ENCODE measurements at regions not wholly inside any gene's neighbourhood (a gene's known extent, or its start where the extent isn't known, plus 50 kb on each side); places are given as distances from the start of the nearest gene placed in this dataset.
"Not testable (repeated sequence)": the region's sequence is repeated elsewhere in the genome, so short reads cannot be mapped to it uniquely, and the experiment has no call there.

DNA sequence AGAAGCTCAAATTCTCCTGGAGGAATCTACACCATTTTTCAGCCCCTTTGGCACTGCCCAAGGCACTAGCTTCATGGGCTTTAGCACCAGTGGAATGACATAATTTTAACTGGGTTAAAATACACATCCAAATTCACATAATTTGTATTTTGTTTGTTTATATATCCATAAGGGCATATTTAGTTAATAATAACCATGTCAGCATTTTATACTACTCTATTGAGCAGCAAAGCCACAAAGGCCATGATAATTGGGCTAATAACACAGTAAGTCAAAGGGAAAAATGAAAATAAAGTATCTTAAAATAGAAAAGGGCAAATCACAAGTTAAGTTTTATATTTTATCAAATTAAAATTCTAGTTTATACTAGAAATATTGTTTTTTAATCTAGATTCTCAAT lies 262.7 kb upstream of the TACR3 start:
- DNase-seq: no peak

DNA sequence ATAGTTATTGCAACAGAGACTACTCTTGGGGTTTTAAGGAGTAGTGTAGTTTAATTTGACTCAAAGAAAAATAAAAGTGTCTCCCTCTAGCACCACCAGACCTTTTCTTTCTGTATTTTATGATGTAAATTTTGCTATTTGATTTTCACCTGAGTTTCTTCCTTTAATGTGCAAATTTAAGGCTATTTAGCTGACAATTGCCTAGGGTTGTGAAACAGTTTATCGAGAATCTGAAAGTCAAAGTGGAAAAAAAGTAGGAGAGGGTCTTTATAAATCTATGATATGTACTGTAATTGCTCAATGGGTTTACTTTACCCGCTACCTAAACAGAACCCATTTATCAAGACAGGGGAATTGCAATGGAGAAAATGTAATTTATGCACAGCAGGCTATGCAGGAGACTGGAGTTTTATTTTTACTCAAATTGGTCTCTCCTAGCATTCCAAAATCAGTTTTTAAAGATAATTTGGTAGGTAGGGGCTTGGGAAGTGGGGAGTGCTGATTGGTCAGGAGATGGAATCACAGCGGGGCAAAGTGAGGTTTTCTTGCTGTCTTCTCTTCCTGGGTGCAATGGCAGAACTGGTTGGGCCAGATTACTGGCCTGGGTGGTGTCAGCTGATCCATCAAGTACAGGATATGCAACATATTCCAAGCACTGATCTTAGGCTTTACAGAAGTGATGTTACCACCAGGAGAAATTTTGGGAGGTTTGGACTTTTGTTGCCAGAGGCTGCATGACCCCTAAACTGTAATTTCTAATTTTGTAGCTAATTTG lies 228.6 kb upstream of the TACR3 start:
- DNase-seq: no peak

DNA sequence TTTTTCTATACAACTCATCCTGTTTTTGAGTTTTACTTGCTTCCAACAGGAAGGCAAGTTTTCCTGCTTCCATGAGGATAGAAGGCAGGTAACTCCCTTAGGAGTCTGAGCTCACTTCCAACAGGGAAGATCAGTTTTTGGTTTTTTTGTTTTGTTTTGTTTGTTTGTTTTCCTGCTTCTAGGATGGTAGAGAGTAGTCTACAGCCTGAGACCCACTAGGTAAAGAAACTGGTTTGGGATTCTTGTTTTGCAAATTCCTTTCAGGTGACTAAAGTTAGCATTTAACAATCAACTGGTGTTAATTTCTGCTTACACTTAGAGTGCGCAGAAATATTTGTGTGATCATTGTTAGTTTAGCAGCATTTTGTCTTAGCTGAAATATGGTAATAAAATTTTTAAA lies 227.8 kb upstream of the TACR3 start:
- DNase-seq: no peak

DNA sequence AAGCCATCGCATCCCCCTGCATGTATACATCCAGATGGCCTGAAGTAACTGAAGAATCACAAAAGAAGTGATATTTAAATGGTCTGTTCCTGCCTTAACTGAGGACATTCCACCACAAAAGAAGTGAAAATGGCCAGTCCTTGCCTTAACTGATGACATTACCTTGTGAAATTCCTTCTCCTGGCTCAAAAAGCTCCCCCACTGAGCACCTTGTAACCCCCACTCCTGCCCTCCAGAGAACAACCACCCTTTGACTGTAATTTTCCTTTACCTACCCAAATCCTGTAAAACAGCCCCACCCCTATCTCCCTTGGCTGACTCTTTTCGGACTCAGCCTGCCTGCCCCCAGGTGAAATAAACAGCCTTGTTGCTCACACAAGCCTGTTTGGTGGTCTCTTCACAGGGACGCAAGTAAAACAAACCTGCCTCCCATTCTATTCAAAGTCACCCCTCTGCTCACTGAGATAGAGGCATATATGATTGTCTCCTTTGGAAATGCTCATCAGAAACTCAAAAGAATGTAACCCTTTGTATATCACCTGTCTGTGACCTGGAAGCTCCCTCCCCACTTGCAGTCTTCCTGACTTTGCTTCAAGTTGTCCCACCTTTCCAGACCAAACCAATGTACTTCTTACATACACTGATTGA lies 227.0 kb upstream of the TACR3 start:
- not testable (repeated sequence) for DNase-seq

DNA sequence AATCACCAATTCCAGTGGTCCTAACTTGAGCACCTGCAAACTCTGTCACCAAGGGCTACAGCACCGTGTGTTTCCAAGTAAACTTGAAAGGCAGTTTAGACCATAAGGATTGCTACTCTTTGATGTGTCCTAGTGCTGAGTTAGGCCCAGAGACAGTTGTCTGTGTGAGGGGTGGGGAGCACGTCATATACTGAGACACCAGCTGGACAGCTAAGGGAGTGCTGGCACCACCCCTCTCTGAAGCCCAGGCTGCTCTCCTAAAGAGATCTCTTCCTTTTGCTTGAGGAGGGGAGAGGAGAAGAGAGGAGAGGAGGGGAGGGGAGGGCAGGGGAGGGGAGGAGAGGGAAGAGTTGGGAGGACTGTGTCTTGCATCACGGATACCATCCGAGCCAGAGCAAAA lies 218.7 kb upstream of the TACR3 start:
- DNase-seq: no peak

DNA sequence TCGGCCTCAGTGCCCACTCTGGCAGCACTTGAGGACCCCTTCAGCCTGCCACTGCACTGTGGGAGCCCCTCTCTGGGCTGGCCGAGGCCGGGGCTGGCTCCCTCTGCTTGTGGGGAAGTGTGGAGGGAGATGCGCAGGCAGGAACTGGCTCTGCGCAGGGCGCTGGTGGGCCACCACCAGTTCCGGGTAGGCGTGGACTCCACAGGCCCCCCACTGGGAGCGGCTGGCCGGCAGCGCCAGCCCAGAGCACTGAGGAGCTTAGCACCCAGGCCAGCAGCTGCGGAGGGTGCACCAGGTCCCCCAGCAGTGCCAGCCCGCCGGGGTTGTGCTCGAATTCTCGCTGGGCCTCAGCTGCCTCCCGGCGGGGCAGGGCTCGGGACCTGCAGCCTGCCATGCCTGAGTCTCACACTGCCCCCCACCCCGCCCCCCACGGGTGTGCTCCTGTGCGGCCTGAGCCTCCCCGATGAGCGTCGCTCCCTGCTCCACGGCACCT lies 216.9 kb upstream of the TACR3 start:
- DNase-seq: no peak

DNA sequence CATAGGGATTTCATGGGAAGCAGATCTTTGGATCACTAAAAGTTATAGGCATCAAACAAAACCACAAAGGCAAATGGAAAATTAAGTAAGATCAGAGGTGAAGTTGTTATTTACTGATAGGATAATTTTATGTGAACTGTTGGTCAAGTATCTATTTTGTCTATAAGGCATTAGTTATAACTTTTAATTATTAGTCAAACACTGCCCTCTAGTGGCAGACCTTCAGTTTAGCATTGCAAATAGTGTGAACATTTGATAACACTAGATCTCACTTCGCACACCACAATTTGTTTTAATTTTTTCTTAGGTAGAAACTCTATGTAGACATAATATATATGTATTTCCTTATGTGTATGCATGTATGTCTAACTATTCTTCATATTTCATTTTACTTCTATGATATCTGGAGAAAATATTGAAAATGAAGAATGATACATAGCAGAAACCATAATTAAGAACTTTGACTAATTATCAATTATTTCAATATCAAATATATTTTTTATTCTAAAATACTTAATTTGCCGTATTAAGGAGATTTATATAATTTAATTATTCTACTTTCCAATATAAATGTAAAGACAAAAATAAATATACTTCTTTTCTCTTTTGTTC lies 214.5 kb upstream of the TACR3 start:
- no peak for DNase-seq

DNA sequence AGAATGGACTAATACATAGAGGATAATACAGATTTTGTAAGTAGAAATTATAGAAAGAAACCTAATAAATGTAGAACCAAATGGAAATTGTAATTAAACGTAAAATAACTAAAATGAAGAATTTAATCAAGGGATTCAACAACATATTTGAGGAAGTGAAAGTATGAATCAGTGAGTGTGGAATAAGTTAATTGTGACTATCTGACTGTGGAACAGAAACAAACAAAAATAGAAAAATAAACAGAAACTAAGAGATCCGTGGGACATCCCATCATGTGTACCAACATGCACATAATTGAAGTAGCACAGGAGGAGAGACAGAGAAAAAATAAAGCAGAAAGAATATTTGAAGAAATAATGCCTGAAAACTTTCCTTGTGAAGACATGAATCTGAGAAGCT lies 208.6 kb upstream of the TACR3 start:
- DNase-seq: no peak

DNA sequence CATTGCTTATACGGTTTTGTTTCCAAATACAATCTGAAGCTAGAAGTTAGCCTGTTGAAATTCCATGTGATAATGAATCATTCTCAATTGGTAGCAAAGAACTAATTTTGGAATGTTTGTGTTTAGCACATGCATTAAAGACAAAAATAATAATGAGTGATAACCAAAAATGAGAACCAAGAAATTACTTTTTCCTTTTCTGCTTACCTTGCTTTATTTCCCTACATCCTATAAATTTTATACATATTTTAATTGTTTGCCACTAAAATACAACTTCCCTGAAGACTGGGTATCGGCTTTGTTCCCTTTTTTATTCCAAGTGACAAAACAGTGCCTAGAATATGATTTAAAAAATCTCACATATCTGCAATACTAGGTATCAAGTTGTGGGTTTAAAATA lies 203.8 kb upstream of the TACR3 start:
- DNase-seq: no peak

DNA sequence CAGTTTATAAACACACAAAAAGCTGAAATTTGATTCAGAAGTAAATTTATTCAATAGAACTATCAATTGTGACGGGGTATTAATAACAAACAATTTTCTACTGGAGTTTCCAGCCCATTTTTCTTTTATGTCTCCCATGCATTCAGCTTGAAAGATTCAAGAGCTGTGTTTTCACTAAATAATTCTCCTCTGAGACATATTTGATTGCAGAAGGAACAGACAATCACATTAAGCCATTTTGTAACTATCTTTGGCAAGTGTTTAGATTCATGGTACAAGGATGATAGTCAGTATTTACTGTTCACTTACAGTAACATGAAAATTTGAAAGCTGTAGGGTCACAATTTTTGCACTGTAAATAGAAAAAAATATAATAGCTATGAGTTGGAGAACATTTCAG lies 198.4 kb upstream of the TACR3 start:
- DNase-seq: no peak

DNA sequence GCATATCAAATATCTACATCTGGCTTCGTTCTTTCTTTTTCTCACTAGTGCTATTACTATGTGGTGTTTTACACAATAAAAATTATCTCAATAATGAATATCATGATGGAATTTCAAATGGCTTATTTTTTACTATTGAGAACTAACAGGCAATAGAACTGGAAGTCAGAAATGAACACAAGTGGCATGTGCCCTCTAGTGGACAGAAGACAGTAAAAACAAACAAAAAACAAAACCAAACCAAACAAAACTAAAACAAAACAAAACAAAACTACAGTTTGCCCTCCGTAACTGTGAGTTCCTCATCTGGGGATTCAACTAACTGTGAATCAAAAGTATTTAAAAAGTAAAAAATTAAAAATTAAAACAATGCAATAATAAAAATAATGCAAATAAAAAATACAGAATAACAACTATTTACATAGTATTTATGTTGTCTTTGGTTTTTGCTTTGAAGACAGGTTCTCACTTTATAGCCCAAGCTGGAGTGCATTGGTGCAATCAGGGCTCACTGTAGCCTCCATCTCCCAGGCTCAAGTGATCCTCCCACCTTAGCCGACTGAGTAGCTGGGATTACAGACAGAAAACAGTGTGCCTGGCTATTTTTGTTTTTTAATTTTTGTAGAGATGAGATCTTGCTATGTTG lies 195.6 kb upstream of the TACR3 start:
- no peak for DNase-seq

DNA sequence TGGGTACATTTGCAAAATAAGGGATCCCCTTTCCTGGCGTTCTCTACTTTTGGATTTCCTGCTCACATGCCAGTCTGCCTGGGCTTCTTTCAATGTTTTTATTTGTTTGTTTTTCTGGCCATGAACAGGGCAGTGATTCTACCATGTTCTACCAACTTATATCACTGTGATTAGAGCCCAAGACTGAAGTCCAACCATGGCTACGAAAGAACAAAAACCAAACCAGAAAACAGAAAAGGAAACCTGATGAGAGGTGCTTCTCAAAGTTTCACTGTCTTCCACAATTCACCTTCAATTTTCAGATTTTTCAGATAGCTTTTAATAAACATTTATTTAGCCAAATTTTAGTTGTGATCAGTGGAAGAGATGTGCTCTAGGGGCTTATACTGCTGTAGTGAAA lies 187.6 kb upstream of the TACR3 start:
- no peak for DNase-seq

DNA sequence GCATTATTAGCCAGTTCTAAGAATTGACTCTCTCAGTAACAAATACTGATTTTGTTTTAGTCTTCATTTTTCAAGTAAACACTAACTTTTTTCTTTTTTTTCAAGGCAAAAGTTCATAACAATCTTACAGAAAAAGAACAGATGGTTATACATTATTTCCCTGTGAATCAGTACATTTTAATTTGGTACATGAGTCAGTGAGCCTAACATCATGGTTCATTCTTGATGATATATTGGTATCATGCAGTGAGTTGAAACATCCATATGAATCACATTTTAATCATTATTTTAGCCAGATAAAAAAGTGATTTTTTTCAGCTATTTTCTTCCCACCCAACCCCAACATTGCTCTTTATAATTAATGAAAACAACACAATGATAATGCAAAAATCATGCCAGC lies 184.3 kb upstream of the TACR3 start:
- DNase-seq: no peak

DNA sequence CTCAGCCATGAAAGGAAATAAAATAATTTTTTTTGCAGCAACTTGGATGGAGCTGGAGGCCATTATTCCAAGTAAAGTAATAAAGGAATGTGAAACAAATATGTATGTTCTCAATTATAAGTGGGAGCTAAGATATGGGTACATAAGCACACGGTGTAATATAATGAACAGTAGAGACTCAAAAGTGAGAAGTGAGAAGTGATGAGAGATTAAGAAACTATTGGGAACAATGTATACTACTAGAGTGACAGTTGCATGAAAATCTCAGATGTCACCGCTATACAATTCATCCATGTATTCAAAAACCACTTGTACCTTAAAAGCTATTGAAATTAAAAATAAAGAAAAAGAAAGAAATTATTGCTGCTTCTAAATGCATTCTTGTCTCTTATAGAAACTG lies 182.9 kb upstream of the TACR3 start:
- no peak for DNase-seq

DNA sequence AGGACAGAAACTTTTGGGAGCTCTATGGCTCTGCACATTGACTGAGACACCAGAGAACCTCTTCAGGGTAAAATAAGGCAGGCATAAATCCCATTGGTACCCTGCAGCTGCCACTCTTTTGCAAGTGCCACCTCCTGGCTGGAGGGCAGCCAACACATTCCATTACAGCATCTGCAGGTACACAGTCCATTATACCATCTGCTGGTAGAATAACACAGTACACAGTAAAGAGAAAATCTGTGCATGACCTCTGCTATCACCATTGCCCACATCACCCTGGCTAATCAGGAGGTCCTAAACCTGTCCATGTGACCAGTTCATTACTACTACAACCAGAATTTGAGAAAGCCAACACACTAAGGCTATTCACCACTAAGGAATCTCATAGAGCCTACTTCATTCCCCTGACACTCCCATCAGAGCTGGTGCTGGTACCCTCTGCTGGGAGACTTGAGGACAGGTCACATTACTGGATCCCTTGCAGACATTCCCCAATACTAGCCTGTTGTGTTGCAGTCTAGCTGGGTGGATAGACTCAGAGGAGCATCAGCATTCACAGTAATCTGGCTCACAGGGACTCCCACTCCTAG lies 176.2 kb upstream of the TACR3 start:
- no peak for DNase-seq

DNA sequence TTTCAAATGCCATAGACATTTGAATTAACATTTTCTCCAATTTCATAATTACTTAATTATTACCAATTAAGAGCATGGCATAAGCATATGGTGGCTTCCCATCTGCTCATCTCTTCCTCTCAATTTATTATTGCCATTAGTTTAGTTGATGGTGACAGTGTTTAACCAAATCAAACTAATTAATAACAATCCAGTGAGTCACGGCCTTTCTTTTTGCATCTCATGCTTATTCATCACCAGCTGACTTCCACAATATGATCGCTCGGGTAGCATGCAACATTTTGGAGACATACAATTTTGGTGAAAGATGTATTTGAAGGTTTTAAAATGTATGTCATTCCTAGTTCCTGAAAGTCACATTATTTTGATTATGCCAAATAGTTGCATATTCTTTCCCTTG lies 172.8 kb upstream of the TACR3 start:
- DNase-seq: no peak

DNA sequence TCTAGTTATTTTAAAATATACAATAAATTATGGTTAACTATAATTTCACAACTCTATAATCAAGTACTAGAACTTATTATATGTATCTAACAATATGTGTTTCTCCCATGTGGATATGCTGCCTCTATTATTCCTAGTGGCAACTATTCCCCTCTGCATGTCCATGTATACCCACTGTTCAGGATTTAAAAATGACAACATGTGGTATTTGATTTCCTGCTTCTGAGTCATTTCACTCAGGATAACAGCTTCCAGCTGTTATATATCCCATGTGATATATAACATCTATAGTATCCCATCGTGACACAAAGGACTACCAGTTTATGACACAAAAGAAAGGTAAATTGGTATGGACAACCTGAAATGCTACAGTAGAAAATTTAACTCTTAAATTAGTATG lies 167.4 kb upstream of the TACR3 start:
- no peak for DNase-seq

DNA sequence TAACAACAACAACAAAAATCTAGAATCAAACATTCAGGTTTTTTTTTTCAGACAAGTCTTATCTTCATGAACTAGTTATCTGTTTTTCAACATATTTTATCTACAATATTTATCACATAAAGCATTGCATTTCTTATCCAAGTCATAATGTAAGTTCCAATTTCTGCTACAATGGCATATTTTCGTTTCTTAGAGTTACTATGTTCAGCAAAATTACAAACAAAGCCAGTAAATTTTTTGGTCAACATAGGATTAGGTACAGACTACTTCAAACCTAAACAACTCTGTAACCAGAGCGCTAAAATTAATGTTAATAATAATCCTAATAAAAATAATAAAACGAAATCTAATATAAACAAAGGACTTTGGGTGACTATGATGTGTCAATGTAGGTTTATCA lies 165.4 kb upstream of the TACR3 start:
- no peak for DNase-seq

DNA sequence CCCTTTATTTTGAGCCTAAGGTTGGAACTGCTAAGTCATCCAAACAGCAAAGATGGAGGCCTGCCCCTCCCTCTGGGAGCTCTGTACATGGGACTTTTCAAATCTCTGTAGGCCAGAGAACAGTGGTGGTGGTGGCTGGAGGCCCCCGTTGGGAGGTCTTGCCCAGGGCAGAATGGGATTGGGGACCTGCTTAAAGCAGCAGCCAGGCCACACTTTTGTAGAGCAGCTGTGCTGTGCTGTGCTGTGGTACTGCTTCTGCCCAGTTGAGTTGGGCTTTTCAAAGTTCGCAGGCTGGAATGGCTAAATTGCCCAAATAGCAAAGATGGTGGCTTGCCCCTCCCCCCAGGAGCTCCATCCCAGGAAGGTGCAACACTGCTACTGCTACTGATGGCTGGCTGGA lies 147.5 kb upstream of the TACR3 start:
- DNase-seq: no peak

DNA sequence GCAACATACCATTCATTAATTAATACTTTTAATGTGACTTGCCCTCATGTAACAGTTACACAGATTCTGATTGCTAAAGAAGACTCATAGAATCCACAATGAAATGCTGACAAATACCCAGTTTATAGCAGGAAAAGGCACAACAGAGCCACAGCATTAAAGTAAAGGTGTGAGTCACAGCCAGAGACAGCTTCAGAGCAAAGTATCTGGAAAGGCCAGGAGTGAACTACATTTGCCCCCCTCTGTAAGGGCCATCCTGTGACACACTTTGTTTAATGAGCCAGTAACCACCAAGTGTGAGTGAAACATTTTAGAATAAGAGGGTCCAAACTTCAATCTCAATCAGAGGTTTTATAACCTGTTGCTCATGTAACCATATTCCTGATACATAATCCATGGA lies 133.8 kb upstream of the TACR3 start:
- DNase-seq: no peak

DNA sequence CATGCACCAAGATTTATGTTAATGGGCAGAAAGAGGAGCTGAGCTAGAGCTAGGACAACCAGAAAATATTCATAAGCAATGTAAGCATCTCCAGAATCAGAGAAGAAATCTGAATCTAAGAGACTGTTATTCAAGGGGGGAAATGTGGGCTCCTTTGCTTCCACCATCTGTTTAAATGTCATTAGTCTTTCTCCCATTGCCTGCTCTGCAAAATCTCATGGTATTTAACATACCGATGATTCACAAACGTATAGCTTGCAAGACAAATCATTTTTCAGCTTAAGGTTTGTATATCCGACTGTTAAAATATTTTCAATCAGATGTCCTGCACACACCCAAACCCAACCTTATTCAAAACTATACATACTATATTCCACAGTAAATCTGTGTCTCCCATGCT lies 133.4 kb upstream of the TACR3 start:
- no peak for DNase-seq

DNA sequence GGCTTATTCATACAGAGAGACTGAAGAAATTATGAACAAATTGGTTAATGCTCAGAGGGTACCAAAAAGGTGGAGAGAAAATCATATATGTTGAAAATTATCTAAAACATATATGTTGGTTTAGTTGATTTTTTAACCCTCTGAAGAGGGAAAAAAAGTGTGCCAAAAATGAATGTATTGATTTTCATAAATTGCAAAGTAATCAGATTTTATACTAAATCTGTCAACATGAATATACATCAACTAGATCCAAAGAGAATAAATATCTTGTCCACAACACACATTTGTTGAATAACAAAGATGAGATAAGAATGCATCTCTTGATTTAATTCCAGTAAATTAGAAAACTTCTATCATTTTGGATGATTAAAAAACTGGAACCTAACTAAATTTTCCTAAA lies 125.3 kb upstream of the TACR3 start:
- DNase-seq: no peak

DNA sequence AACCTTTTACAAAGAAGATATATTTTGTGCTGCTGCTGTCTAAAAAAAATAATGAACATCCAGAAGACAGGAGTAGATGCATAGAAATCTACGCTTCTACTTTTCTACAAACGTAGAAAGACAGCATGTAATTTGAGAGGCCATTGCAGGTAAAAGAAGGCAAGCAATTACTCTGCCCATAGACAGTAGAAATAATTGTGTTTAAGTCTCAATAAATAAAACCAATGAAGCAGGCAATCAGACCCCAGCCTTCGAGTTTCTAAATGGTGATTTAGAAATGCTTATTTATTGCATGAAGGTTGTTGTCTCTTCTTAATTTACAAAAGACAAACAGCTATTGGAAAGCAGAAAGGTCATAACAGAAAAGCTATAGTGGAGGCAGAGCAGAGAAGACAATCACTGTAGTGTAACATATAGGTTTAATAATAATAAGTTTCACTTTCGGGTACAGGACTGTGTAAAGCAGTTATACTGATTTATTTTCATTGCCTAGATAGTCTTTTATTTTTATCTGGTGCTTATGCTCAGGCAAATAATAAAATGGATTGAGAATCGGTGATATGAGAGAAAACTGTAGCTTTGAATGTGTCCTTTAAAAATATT lies 123.0 kb upstream of the TACR3 start:
- DNase-seq: no peak

Data from right hindlimb (tissue), 1 donor.